ENCODE measurements at regions not wholly inside any gene's neighbourhood (a gene's known extent, or its start where the extent isn't known, plus 50 kb on each side); places are given as distances from the start of the nearest gene placed in this dataset.
"Not testable (repeated sequence)": the region's sequence is repeated elsewhere in the genome, so short reads cannot be mapped to it uniquely, and the experiment has no call there.

- DNase-seq: not testable (repeated sequence)
Observed at GRCh38 chr5:56731473-56731872, 83.9 kb upstream of the MAP3K1 start.

DNA sequence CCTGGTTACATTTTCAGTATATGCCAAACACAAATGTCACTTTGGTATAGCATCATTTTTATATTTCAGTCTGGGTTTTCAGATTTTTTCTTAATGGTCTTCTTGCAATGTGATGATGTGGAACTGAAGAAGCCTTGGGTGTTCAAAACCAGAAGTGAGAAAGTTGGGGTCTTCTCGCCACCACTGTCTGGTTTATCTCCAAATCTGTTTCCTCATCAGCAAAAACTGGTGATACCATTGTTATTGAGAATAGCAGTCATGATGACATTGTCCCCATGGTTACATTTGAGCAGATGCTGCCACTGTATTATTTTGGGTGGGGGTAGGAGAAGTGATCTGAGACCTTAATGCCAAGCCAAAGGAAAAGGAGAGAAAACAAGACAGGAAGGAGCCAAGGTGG, 85.9 kb upstream of the MAP3K1 start:
- no peak for DNase-seq

DNA sequence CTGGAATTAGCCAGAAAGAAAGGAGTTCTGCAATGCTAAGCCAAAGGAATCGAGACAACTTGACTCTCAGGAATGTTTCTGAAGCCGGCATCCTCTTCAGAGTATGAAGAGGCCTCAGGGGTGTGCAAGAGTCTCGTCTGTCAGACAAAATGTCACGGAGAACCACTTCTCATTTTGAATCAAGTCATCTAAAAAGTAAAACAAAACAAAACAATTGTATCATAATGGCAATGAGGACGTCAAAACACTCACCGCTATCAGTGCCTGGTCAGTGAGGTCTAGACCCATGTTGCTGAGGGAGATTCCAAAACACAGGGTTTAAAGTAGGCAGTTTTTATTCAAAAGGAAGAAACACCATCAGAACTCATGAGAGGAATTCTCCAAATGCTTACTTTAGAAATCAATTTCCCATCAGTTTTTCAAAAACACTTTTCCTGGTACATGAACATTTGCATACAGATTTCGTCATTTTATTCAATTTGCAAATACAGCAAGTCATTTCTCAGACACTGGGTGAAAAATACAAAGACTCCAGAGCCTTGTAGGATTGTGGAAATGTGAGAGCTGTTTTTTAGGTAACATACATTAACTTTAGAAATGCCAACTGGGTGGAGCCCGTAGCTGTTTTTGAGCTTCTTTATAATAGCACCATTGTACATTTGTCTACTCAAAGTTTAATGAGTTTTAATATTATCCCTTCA, 89.5 kb upstream of the MAP3K1 start:
- DNase-seq: no peak

DNA sequence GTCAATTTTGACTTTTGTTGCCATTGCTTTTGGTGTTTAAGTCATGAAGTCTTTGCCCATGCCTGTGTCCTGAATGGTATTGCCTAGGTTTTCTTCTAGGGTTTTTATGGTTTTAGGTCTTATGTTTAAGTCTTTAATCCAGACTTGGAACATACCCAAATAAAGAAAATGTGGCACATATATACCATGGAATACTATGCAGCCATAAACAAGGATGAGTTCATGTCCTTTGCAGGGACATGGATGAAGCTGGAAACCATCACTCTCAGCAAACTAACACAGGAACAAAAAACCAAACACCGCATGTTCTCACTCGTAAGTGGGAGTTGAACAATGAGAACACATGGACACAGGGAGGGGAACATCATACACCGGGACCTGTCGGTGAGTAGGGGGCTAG, 90.5 kb upstream of the MAP3K1 start:
- DNase-seq: not testable (repeated sequence)

- DNase-seq: no peak
Observed at GRCh38 chr5:56722317-56722716, 93.0 kb upstream of the MAP3K1 start.

GRCh38 chr5:56717253-56717987, 97.9 kb upstream of the MAP3K1 start:
- DNase-seq: no peak

DNA sequence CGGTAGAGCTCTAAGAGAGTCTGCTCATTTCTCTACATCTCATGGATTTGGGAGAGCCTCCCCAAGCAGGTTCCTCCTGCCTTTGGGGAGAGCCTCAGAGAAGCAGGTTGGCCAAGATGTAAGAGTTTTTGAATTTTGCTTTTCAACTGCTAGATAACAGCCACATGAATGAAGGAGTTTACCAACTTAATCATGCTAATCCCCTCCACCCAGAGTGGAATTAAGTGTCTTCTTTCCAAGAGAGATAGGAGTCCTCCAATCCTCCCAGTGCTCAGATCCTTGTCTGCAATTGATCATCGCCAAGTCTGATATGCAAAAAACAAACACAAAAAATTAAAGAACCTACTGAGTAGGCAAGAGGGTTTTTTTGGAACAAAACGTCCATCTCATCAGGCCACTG, 99.4 kb upstream of the MAP3K1 start:
- DNase-seq: no peak

GRCh38 chr5:56712895-56713591, 102.3 kb upstream of the MAP3K1 start:
- DNase-seq: no peak

DNA sequence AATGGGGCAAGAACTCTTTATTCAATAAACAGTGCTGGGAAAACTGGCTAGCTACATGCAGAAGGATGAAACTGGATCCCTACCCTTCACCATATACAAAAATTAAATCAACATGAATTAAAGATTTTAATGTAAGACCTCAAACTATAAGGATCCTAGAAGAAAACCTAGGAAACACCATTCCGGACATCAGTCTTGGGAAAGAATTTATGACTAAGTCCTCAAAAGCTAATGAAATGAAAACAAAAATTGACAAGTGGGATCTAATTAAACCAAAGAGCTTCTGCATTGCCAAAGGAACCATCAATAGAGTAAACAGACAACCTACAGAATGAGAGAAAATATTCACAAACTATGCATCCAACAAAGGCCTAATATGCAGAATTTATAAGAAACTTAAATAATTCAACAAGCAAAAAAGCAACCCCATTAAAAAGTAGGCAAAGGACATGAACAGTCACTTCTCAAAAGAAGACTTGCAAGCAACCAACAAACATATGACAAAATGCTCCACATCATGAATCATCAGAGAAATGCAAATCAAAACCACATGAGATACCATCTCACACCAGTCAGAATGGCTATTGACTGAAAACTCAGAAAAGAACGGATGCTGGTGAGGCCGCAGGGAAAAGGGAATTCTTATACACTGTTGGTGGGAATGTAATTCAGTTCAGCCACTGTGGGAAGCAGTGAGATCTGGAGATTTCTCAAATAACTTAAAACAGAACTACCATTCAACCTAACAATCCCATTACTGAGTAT, 104.3 kb upstream of the MAP3K1 start:
- DNase-seq: no peak

DNA sequence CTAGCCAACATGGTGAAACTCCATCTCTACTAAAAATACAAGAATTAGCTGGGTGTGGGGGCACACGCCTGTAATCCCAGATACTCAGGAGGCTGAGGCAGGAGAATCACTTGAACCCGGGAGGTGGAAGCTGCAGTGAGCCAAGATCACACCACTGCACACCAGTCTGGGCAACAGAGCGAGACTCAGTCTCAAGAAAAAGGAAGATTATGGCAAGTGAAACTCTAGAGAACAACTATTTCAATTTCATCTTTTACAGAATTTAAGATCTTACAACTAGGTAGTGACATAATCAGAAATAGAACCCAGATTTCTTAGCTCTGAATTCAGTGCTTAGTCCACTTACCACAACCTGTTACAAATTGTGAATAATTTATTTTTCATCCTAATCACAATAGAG, 108.8 kb upstream of the MAP3K1 start:
- no peak for DNase-seq

- DNase-seq: no peak
Observed at GRCh38 chr5:56705217-56705616, 110.1 kb upstream of the MAP3K1 start.

DNA sequence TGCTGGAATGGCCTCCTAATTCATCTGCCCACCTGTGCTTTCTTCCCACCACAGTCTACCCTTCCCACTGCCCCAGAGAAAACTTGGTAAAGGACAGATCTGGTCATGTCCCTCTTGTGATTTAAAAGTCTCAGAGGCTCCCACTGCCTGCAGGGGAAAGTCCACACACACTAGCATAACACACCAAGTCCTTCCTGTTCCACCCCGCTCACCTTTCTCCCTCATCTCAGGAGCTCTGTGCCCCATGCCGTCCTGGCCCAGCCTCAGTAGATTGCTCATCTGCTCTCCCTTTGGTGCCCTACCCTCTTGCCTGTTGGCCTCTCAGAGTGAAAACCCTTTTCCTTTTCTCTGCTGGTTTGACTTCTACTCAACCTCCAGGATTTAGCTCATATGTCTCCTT, 111.4 kb upstream of the MAP3K1 start:
- DNase-seq: no peak

DNA sequence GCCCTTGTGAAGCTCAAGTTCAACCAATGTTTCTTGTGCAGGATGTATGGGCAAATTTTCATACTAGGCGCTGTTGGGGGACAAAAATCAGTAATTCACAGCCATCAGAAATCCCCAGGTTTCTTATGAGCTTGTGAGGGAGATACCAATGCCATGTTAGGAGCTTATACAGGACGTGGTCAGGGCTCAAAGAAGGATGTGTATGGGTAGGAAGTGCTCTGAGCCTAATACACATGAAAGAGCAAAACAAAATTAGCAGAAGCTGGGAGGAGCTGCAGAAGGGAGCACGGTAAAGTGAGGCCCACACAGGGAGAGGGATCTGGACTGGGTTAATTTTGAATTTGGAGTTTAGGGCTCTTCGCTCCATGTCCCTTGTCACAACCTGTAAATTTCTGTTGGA, 114.6 kb upstream of the MAP3K1 start:
- no peak for DNase-seq

DNA sequence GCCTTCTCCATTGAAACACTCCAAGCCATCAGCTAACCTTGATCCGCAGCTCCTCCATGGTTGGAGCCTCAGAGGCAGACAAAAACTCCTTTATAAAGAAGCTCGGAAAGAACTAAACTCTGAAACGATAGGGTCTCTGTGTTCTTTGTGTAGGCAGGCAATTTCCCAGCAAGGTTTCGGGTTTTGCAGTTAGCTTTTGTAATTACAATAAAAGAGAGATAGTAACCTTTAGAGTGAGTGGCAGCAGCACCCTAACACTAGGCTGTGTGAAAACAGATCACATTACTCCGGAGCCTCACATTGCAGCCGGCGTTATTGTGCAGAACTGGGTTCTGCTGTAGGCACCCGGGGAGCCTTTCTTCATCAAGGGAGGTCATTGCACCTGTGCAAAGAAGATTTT, 115.8 kb upstream of the MAP3K1 start:
- peak; percentile 47 for DNase-seq

GRCh38 chr5:56698463-56699381, 116.6 kb upstream of the MAP3K1 start:
- DNase-seq: peak; percentile 58

GRCh38 chr5:56696900-56697299, 118.4 kb upstream of the MAP3K1 start:
- no peak for DNase-seq

DNA sequence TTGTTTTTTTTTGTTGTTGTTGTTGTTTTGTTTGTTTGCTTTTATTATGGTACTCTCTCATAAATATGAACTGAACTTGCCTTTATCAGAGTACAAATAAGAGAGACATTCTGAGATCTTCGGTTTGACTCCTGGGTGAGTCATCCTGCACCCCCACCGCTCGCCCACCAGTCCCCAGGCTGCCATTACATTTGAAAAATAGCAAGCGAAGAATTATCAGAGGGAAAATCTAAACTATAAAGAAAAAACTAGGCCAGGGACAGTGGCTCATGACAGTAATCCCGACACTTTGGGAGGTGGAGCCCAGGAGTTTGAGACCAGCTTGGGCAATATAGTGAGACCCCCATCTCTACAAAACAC, 122.1 kb upstream of the MAP3K1 start:
- no peak for DNase-seq

DNA sequence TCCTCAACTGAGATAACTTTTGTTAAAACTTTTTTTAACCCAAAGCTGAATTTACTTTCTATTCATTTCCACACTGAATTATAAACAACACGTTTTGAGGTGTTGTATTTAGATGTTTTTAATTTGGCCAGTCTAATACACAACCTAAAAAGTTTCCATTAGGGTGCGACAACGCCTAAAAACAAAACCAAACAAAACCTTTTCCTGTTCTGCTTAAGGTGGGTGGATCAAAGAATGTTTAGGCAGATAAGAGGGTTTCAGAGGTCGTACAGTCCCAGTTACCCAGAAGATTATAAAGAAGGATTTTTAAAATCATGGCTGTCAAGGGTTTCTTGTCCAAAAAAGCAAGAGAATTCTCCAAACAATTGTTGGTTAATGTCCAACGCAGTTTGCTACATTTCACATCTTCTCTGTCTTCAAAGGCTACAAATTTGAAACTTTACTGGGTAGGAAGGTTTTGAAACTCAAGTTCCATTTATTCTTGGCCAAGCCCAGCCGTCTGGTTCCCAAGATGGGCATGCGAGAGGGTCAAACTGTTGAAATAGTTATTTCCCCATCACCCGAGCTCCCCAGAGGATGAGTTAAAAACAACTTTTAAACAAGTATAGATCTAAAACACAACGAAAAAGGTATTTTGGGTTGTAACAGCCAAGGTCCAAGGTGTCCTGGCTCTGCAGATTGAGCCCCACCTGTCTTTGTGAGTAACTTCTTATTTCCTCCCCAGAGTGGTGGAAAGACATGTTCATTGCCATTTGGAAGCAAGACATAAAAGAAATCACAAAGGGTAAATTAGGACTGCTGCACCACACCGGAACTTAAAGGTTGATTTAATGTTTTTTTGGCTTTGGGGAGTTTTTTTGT, 122.8 kb upstream of the MAP3K1 start:
- no peak for DNase-seq

DNA sequence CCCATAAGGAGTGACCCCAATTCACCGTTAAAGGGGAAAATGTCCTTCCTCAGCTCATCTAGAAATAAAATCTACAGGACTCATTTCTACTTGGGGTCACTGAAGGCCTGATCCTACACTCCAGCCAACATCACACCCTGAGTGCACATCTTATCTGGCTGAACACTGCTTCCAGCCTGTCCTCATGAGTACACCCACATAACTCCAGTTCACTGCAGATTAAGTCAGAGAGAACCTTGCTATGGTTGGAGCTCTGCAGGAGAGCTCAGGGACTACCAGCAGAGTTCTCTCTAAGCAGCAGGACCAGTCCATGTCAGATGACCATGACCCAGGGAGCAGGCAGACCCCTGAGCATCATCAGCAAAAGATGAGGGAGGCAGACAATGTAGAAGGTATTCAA, 126.9 kb upstream of the MAP3K1 start:
- no peak for DNase-seq

- DNase-seq: no peak
Observed at GRCh38 chr5:56686337-56687195, 128.8 kb upstream of the MAP3K1 start.

Measured in NCI-H345 (cell line).